GM12878 (cell line): ENCODE measurements at regions not wholly inside any gene's neighbourhood (a gene's known extent, or its start where the extent isn't known, plus 50 kb on each side); places are given as distances from the start of the nearest gene placed in this dataset.

Experiments used
- ATAC-seq: fragments of 200-7000 bp; cut with Tn5 transposase; 3 replicates; pipeline ENCODE4 v1.9.1; 2020; ENCODE audit warnings: mild to moderate bottlenecking, moderate library complexity
- BruUV-seq: library from RNA; stranded (reverse); fragments of 400-500 nt; replicated peaks from 2 replicates; lab custom pipeline; 2021; lab: Mats Ljungman, UMichigan
- CTCF ChIA-PET: fragments of 300-600 bp; sonication (Branson Sonifier 250); formaldehyde crosslinking; extraction: SDS; loops from one replicate; lab custom pipeline; 2021; ENCODE audit warnings: inconsistent platforms; lab: Yijun Ruan, JAX
- POLR2A ChIA-PET: fragments of 350-600 bp; formaldehyde crosslinking; extraction: SDS; loops from one replicate; lab custom pipeline; 2021; ENCODE audit warnings: inconsistent platforms; lab: Charles Lee
- RAD21 ChIA-PET: fragments of 300-600 bp; sonication (Branson Sonifier 250); formaldehyde crosslinking; loops from one replicate; lab custom pipeline; 2023; ENCODE audit warnings: antibody characterized with exemption; ENCODE audit not compliant: unreplicated experiment; lab: Charles Lee
- SMC1A ChIA-PET: fragments of 300-600 bp; sonication (Branson Sonifier 250); formaldehyde crosslinking; loops from one replicate; lab custom pipeline; 2023; ENCODE audit not compliant: unreplicated experiment, uncharacterized antibody; lab: Charles Lee
- DNase-seq: peaks from one replicate; pipeline ENCODE4 v3.0.0-alpha.2; 2011; ENCODE audit warnings: low read depth, low spot score
- FAIRE-seq: peaks from 3 replicates; lab custom pipeline; 2011; peaks lifted over from hg19 to GRCh38; lab: Jason Lieb, UNC
- H2AFZ ChIP-seq: 2 replicates; pipeline ENCODE4 v1.6.0; 2011; ENCODE audit warnings: low read depth, low read length, control low read depth; ENCODE audit not compliant: control insufficient read depth
- H3K27ac ChIP-seq: 2 replicates; pipeline ENCODE4 v1.5.1; 2011; ENCODE audit warnings: control low read depth; ENCODE audit not compliant: control insufficient read depth, insufficient read depth
- H3K27me3 ChIP-seq, 2 experiments: replicated peaks in 1 of 2; 2 replicates each; pipeline versions ENCODE4 v1.6.0 to v1.6.1; 2011; ENCODE audit warnings: low read length in 1 of 2; ENCODE audit not compliant: control insufficient read depth in 2 of 2, insufficient read depth in 2 of 2
- H3K36me3 ChIP-seq, 2 experiments: 2 replicates each; pipeline ENCODE4 v1.5.1; 2011; ENCODE audit warnings: low read length in 1 of 2; ENCODE audit not compliant: control insufficient read depth in 2 of 2, insufficient read depth in 2 of 2
- H3K4me1 ChIP-seq: 2 replicates; pipeline ENCODE4 v1.6.1; 2011; ENCODE audit warnings: mild to moderate bottlenecking, low read length, moderate library complexity, mixed read lengths; ENCODE audit not compliant: control insufficient read depth, insufficient read depth
- H3K4me2 ChIP-seq: 2 replicates; pipeline ENCODE4 v1.6.0; 2011; ENCODE audit warnings: control low read depth; ENCODE audit not compliant: control insufficient read depth, insufficient read depth
- H3K4me3 ChIP-seq: fragments of 200-600 bp; sonication (generic); 2 replicates; pipeline ENCODE4 v1.5.1; 2016
- H3K79me2 ChIP-seq: 2 replicates; pipeline ENCODE4 v1.6.0; 2011; ENCODE audit warnings: low read length; ENCODE audit not compliant: control insufficient read depth, insufficient read depth
- H3K9ac ChIP-seq: 2 replicates; pipeline ENCODE4 v1.8.0; 2011; ENCODE audit warnings: low read length, control low read depth, mixed read lengths; ENCODE audit not compliant: control insufficient read depth, insufficient read depth
- H3K9me3 ChIP-seq: replicated peaks from 3 replicates; pipeline ENCODE4 v1.5.1; 2011; ENCODE audit warnings: mild to moderate bottlenecking, low read length; ENCODE audit not compliant: control insufficient read depth, insufficient read depth
- H4K20me1 ChIP-seq: 2 replicates; pipeline ENCODE4 v1.6.0; 2011; ENCODE audit not compliant: control insufficient read depth, insufficient read depth
- CBFB ChIP-seq: IDR thresholded peaks from 2 replicates; pipeline ENCODE4 v1.6.1; 2016; ENCODE audit warnings: antibody characterized with exemption, low read depth
- CHD2 ChIP-seq: IDR thresholded peaks from 2 replicates; pipeline ENCODE4 v1.6.1; 2011; ENCODE audit warnings: low read depth, low read length, improper control_type of control experiment, borderline replicate concordance
- ETV6 ChIP-seq, 2 experiments: fragments of 450-650 bp in 1 of 2; IDR thresholded peaks in 1 of 2; conservative IDR thresholded peaks in 1 of 2; 2 replicates each; pipeline ENCODE4 v1.6.1; 2014; ENCODE audit warnings: antibody characterized with exemption in 1 of 2, borderline replicate concordance in 1 of 2, low read depth in 1 of 2, mild to moderate bottlenecking in 1 of 2, moderate library complexity in 1 of 2
- MEF2B ChIP-seq: fragments of 450-650 bp; IDR thresholded peaks from 2 replicates; pipeline ENCODE4 v1.6.1; 2018; ENCODE audit warnings: mild to moderate bottlenecking, moderate library complexity; ENCODE audit not compliant: partially characterized antibody, poor library complexity, severe bottlenecking
- MYC ChIP-seq: IDR thresholded peaks from 2 replicates; pipeline ENCODE4 v1.6.1; 2011; ENCODE audit warnings: mild to moderate bottlenecking, low read length, moderate library complexity, inconsistent platforms; ENCODE audit not compliant: insufficient read depth, insufficient replicate concordance, insufficient read length, severe bottlenecking
- RB1 ChIP-seq: fragments of 450-650 bp; formaldehyde crosslinking; IDR thresholded peaks from 2 replicates; pipeline ENCODE4 v1.6.1; 2017; ENCODE audit warnings: mild to moderate bottlenecking, borderline replicate concordance
- TBL1XR1 ChIP-seq: IDR thresholded peaks from 2 replicates; pipeline ENCODE4 v1.6.1; 2012; ENCODE audit warnings: low read depth, low read length, improper control_type of control experiment
- YY1 ChIP-seq: IDR thresholded peaks from 2 replicates; pipeline ENCODE4 v1.6.1; 2011; ENCODE audit warnings: low read depth, mild to moderate bottlenecking, low read length
- WGBS: methylation state at CpG from one replicate; pipeline ENCODE4 v1.1.6; 2016; ENCODE audit warnings: low lambda C conversion rate; ENCODE audit not compliant: insufficient replicate concordance, insufficient coverage; ENCODE audit errors: missing lambda C conversion rate; 5-methylcytosine and 5-hydroxymethylcytosine counted together
- in situ Hi-C: fragments of 300-500 bp; cut with MboI; formaldehyde crosslinking; loops from 9 replicates; pipeline ENCODE4 v1.14.3; 2018; ENCODE audit warnings: mixed read lengths
- intact Hi-C: fragments of 100-400 bp; cut with micrococcal nuclease; formaldehyde crosslinking; loops from one replicate; pipeline ENCODE4 v1.14.2; 2022; ENCODE audit not compliant: unreplicated experiment
- TF ChIP-seq, protein P1 (sequence below): IDR thresholded peaks from 2 replicates; pipeline ENCODE4 v1.6.1; 2012; ENCODE audit warnings: low read length, inconsistent platforms
- TF ChIP-seq, protein P2 (sequence below), 3 experiments: IDR thresholded peaks in 2 of 3; conservative IDR thresholded peaks in 1 of 3; 2 replicates each; pipeline ENCODE4 v1.5.1; 2011; ENCODE audit warnings: low read depth in 3 of 3, low read length in 3 of 3, mild to moderate bottlenecking in 3 of 3, control low read depth in 2 of 3, moderate library complexity in 2 of 3, inconsistent platforms in 1 of 3, mixed read lengths in 1 of 3; ENCODE audit not compliant: control insufficient read depth in 2 of 3, insufficient read depth in 1 of 3; ENCODE audit errors: extremely low read depth in 1 of 3
- TF ChIP-seq, protein P3 (sequence below): fragments of 450-650 bp; formaldehyde crosslinking; IDR thresholded peaks from 2 replicates; pipeline ENCODE4 v1.4.0; 2022; ENCODE audit warnings: mild to moderate bottlenecking, moderate library complexity
- TF ChIP-seq, protein P4 (sequence below): fragments of 450-650 bp; IDR thresholded peaks from 2 replicates; pipeline ENCODE4 v1.6.1; 2016; ENCODE audit warnings: mild to moderate bottlenecking
- TF ChIP-seq, protein P5 (sequence below): fragments of 450-650 bp; IDR thresholded peaks from 2 replicates; pipeline ENCODE4 v1.6.1; 2017; ENCODE audit warnings: mild to moderate bottlenecking

- WGBS = 48% methylated on average over 1 of the region's 1 CpG
- Histone ChIP-seq H3K36me3 (no peaks in the 10 kb centered on the region), H2AFZ (no peak overlapping the region), H4K20me1 (no peaks in the 10 kb centered on the region), H3K27ac (no peak overlapping the region), H3K27me3 (no peaks in the 10 kb centered on the region), H3K79me2 (no peaks in the 10 kb centered on the region), H3K9me3 (no peaks in the 10 kb centered on the region; the same call in 2 of the 3 replicates), H3K9ac (no peak overlapping the region), H3K4me2 (no peak overlapping the region), H3K4me1 (peaks cover 10% of the 10 kb centered on the region), H3K4me3 (no peak overlapping the region)
- CTCF ChIA-PET = interaction anchor here (0.6 to 2.1 kb wide), 3 partner anchors 9 to 228 kb away, joined by 3 to 10 read pairs (median 3); no protein-coding TSS in a partner anchor
- intact Hi-C loops (no loop called here), in situ Hi-C loops (no loop called here)
- DNase-seq (no peak), FAIRE-seq (no peak), ATAC-seq (no peak)
- no TSS peak for BruUV-seq
- RAD21 ChIA-PET = interaction anchor here (1.0 to 4.5 kb wide), 4 partner anchors 67 to 121 kb away, joined by 3 to 30 read pairs (median 10); no protein-coding TSS in a partner anchor
- SMC1A ChIA-PET = interaction anchor here (0.6 to 1.7 kb wide), 6 partner anchors 15 to 758 kb away, joined by 3 to 6 read pairs (median 4); no protein-coding TSS in a partner anchor
- POLR2A ChIA-PET = no interaction called here
- TF ChIP-seq TBL1XR1 = no peak
- no peak for TF ChIP-seq YY1
- no peak for TF ChIP-seq ETV6 (conservative IDR thresholded peaks at IDR 0.05 in 1 of 2, IDR thresholded peaks at IDR 0.05 in 1 of 2; ENCODE audit: borderline replicate concordance in 1 of 2, low read depth in 1 of 2)
- TF ChIP-seq, protein P1, sequence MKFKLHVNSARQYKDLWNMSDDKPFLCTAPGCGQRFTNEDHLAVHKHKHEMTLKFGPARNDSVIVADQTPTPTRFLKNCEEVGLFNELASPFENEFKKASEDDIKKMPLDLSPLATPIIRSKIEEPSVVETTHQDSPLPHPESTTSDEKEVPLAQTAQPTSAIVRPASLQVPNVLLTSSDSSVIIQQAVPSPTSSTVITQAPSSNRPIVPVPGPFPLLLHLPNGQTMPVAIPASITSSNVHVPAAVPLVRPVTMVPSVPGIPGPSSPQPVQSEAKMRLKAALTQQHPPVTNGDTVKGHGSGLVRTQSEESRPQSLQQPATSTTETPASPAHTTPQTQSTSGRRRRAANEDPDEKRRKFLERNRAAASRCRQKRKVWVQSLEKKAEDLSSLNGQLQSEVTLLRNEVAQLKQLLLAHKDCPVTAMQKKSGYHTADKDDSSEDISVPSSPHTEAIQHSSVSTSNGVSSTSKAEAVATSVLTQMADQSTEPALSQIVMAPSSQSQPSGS = no peak
- TF ChIP-seq, protein P2, sequence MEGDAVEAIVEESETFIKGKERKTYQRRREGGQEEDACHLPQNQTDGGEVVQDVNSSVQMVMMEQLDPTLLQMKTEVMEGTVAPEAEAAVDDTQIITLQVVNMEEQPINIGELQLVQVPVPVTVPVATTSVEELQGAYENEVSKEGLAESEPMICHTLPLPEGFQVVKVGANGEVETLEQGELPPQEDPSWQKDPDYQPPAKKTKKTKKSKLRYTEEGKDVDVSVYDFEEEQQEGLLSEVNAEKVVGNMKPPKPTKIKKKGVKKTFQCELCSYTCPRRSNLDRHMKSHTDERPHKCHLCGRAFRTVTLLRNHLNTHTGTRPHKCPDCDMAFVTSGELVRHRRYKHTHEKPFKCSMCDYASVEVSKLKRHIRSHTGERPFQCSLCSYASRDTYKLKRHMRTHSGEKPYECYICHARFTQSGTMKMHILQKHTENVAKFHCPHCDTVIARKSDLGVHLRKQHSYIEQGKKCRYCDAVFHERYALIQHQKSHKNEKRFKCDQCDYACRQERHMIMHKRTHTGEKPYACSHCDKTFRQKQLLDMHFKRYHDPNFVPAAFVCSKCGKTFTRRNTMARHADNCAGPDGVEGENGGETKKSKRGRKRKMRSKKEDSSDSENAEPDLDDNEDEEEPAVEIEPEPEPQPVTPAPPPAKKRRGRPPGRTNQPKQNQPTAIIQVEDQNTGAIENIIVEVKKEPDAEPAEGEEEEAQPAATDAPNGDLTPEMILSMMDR (IDR thresholded peaks at IDR 0.05 in 2 of 3, conservative IDR thresholded peaks at IDR 0.05 in 1 of 3; ENCODE audit: control insufficient read depth in 2 of 3, extremely low read depth in 1 of 3, insufficient read depth in 1 of 3, low read depth in 3 of 3, low read length in 3 of 3) = no peak
- no peak for TF ChIP-seq CHD2
- no peak for TF ChIP-seq MYC
- TF ChIP-seq MEF2B = no peak
- TF ChIP-seq, protein P3, sequence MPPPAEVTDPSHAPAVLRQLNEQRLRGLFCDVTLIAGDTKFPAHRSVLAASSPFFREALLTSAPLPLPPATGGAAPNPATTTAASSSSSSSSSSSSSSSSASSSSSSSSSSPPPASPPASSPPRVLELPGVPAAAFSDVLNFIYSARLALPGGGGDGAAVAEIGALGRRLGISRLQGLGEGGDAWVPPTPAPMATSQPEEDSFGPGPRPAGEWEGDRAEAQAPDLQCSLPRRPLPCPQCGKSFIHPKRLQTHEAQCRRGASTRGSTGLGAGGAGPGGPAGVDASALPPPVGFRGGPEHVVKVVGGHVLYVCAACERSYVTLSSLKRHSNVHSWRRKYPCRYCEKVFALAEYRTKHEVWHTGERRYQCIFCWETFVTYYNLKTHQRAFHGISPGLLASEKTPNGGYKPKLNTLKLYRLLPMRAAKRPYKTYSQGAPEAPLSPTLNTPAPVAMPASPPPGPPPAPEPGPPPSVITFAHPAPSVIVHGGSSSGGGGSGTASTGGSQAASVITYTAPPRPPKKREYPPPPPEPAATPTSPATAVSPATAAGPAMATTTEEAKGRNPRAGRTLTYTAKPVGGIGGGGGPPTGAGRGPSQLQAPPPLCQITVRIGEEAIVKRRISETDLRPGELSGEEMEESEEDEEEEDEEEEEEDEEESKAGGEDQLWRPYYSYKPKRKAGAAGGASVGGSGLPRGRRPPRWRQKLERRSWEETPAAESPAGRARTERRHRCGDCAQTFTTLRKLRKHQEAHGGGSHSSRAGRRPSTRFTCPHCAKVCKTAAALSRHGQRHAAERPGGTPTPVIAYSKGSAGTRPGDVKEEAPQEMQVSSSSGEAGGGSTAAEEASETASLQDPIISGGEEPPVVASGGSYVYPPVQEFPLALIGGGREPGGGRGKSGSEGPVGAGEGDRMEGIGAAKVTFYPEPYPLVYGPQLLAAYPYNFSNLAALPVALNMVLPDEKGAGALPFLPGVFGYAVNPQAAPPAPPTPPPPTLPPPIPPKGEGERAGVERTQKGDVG = no peak
- TF ChIP-seq RB1 = no peak
- TF ChIP-seq, protein P4, sequence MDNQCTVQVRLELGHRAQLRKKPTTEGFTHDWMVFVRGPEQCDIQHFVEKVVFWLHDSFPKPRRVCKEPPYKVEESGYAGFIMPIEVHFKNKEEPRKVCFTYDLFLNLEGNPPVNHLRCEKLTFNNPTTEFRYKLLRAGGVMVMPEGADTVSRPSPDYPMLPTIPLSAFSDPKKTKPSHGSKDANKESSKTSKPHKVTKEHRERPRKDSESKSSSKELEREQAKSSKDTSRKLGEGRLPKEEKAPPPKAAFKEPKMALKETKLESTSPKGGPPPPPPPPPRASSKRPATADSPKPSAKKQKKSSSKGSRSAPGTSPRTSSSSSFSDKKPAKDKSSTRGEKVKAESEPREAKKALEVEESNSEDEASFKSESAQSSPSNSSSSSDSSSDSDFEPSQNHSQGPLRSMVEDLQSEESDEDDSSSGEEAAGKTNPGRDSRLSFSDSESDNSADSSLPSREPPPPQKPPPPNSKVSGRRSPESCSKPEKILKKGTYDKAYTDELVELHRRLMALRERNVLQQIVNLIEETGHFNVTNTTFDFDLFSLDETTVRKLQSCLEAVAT = no peak
- TF ChIP-seq, protein P5, sequence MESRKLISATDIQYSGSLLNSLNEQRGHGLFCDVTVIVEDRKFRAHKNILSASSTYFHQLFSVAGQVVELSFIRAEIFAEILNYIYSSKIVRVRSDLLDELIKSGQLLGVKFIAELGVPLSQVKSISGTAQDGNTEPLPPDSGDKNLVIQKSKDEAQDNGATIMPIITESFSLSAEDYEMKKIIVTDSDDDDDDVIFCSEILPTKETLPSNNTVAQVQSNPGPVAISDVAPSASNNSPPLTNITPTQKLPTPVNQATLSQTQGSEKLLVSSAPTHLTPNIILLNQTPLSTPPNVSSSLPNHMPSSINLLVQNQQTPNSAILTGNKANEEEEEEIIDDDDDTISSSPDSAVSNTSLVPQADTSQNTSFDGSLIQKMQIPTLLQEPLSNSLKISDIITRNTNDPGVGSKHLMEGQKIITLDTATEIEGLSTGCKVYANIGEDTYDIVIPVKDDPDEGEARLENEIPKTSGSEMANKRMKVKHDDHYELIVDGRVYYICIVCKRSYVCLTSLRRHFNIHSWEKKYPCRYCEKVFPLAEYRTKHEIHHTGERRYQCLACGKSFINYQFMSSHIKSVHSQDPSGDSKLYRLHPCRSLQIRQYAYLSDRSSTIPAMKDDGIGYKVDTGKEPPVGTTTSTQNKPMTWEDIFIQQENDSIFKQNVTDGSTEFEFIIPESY = no peak
- no peak for TF ChIP-seq CBFB
Observed at GRCh38 chr7:131190581-131190980, 137.1 kb upstream of the MKLN1 start.
